ENCODE measurements at regions not wholly inside any gene's neighbourhood (a gene's known extent, or its start where the extent isn't known, plus 50 kb on each side); places are given as distances from the start of the nearest gene placed in this dataset.

- no peak for FAIRE-seq
- H3K4me3 ChIP-seq (ENCODE audit: low read depth, low read length), result no peak overlapping the region
- H3K27me3 ChIP-seq (ENCODE audit: control insufficient read depth, insufficient read depth, low read length), result no peaks in the 10 kb centered on the region
- no peaks in the 10 kb centered on the region for H3K36me3 ChIP-seq (ENCODE audit: control insufficient read depth, insufficient read depth, low read length)
- TF ChIP-seq CTCF (IDR thresholded peaks at IDR 0.05; ENCODE audit: insufficient read depth, low read length, severe bottlenecking), result no peak
- DNase-seq (ENCODE audit: low read depth), result no peak
Observed at GRCh38 chr13:105740739-105741138, 794.7 kb downstream of the EFNB2 start.

DNA sequence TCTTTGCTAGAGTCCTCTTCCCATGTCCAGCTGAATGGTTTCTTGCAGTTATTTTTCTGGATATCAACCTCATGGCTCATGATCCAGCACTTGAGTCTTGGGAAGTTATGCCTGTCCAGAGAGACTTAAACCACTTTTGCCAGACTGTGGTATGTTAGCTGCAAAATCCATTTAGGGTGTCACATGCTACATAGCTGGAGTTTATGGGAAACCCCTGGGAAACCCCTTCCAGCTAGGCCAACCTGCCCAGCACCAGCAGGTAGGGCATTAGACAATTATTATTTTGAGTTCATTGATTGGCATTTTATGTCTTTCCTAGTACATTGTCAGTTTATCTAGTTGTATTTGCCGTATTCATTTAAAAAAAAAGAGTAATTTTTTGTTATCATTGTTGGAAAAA, 797.8 kb downstream of the EFNB2 start:
- Histone ChIP-seq H3K4me3 (ENCODE audit: low read depth, low read length) (no peak overlapping the region), H3K27me3 (ENCODE audit: control insufficient read depth, insufficient read depth, low read length) (no peaks in the 10 kb centered on the region), H3K36me3 (ENCODE audit: control insufficient read depth, insufficient read depth, low read length) (no peaks in the 10 kb centered on the region)
- DNase-seq (ENCODE audit: low read depth) (no peak), FAIRE-seq (peak; percentile 89)
- TF ChIP-seq CTCF (IDR thresholded peaks at IDR 0.05; ENCODE audit: insufficient read depth, low read length, severe bottlenecking), result no peak

DNA sequence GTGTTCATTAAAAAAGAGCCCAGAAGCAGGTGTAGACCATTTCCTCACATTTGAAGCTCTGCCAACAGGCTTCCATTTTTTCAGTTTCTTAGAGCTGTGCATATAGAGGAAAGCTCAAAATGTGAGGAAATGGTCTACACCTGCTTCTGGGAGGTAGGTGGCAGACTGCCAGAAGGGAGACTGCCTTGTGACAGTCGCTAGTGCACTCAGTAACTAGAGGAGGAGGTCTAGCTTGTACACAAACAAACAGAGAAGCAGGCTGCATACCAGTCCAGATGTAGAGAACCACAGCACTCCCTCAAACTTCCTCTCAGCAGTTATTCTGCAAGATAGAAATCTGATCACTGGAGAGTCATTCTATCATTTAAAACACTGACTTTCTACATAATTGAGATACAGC, 800.2 kb downstream of the EFNB2 start:
- H3K4me3 ChIP-seq (ENCODE audit: low read depth, low read length), result no peak overlapping the region
- no peak for TF ChIP-seq CTCF (IDR thresholded peaks at IDR 0.05; ENCODE audit: insufficient read depth, low read length, severe bottlenecking)
- H3K27me3 ChIP-seq (ENCODE audit: control insufficient read depth, insufficient read depth, low read length), result no peaks in the 10 kb centered on the region
- DNase-seq (ENCODE audit: low read depth) (no peak), FAIRE-seq (no peak)
- no peaks in the 10 kb centered on the region for H3K36me3 ChIP-seq (ENCODE audit: control insufficient read depth, insufficient read depth, low read length)

DNA sequence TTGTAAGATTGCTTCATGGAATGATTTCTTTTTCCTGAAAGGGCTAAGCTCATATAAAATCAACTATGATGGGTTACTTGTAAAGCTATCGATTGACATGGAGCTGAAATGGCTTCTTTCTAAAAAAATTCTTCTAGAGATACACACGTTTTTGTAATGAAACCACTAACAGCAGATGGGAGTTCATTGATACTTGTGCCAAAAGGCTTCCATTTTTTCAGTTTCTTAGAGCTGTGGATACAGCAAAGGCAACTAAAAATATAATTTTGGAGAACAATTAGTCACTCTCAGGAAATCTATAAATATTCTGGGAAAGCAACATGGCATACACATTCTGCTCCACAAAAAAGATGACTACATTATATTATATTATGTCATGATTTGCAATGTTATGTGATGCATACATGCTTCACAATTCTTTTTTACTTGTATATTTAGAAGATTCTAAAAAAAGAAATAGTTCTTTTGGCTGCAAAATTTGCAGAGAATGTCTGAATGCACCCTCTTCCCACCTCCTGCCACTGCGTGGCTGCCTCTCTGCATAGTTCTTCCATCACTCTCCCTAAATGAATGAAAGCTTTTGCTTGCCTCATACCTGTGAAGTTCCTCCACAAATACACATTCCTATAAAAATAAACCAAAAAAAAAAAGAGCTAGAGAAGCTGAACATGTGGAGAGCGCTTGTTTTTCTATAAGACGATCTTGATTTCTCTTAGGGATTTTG, 802.5 kb downstream of the EFNB2 start:
- TF ChIP-seq CTCF (IDR thresholded peaks at IDR 0.05; ENCODE audit: insufficient read depth, low read length, severe bottlenecking), result no peak
- Histone ChIP-seq H3K36me3 (ENCODE audit: control insufficient read depth, insufficient read depth, low read length) (no peaks in the 10 kb centered on the region), H3K27me3 (ENCODE audit: control insufficient read depth, insufficient read depth, low read length) (no peaks in the 10 kb centered on the region), H3K4me3 (ENCODE audit: low read depth, low read length) (no peak overlapping the region)
- DNase-seq (ENCODE audit: low read depth), result no peak
- FAIRE-seq, result no peak

DNA sequence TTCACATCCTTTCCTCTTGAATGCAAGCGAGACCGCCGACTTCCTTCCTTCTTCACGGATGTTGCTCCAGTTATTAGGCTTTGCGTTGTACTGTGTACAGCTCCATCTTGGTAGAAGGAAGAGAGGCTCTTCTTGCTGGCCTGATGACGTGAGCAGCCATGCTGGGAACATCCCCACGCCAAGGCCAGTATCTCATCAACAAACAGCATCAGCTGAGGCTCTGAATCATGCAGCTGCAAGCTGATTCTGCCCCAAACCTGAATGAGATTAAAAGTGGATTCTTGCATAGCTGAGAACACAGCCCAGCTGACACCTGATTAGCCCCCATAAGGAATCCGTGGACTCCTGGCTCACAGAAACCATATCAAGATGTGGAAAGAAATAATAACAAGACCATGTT, 809.6 kb downstream of the EFNB2 start:
- H3K36me3 ChIP-seq (ENCODE audit: control insufficient read depth, insufficient read depth, low read length), result no peaks in the 10 kb centered on the region
- no peak for FAIRE-seq
- no peak for TF ChIP-seq CTCF (IDR thresholded peaks at IDR 0.05; ENCODE audit: insufficient read depth, low read length, severe bottlenecking)
- no peaks in the 10 kb centered on the region for H3K27me3 ChIP-seq (ENCODE audit: control insufficient read depth, insufficient read depth, low read length)
- no peak overlapping the region for H3K4me3 ChIP-seq (ENCODE audit: low read depth, low read length)
- DNase-seq (ENCODE audit: low read depth), result no peak

DNA sequence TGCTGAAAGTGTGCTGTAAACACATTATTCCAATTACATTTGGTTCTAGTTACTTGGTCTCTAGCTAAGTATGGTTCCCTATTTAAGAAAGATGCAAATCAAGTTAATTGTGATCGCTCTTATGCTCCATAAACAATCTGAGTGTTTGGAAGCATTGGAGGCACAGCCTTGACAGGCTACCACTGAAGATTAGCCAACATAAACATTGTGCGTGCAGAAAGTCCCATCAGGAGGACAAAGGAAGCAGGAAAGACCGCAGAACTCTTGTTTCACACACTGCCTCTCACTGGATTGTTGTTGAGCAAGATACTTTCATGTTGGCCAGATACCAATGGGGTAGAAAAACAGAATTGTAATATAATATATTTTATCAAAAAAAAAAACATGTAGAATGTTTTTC, 814.4 kb downstream of the EFNB2 start:
- TF ChIP-seq CTCF (IDR thresholded peaks at IDR 0.05; ENCODE audit: insufficient read depth, low read length, severe bottlenecking), result no peak
- no peaks in the 10 kb centered on the region for H3K36me3 ChIP-seq (ENCODE audit: control insufficient read depth, insufficient read depth, low read length)
- H3K4me3 ChIP-seq (ENCODE audit: low read depth, low read length), result no peak overlapping the region
- DNase-seq (ENCODE audit: low read depth) (peak; percentile 38), FAIRE-seq (no peak)
- no peaks in the 10 kb centered on the region for H3K27me3 ChIP-seq (ENCODE audit: control insufficient read depth, insufficient read depth, low read length)
